OCI-LY7 (cell line): ENCODE measurements at regions not wholly inside any gene's neighbourhood (a gene's known extent, or its start where the extent isn't known, plus 50 kb on each side); places are given as distances from the start of the nearest gene placed in this dataset.

Source experiments
- BruUV-seq: library from RNA; stranded (reverse); fragments of 400-500 nt; replicated peaks from 2 replicates; lab custom pipeline; 2021; lab: Mats Ljungman, UMichigan
- CTCF ChIA-PET: fragments of 300-600 bp; sonication (Branson Sonifier 250); formaldehyde crosslinking; loops from one replicate; lab custom pipeline; 2022; ENCODE audit warnings: antibody characterized with exemption; ENCODE audit not compliant: unreplicated experiment; lab: Charles Lee
- POLR2A ChIA-PET: fragments of 300-600 bp; sonication (Branson Sonifier 250); formaldehyde crosslinking; loops from one replicate; lab custom pipeline; 2022; ENCODE audit warnings: antibody characterized with exemption; lab: Charles Lee
- DNase-seq: peaks from one replicate; pipeline ENCODE4 v3.0.0-alpha.2; 2015; ENCODE audit warnings: low spot score
- H2AFZ ChIP-seq: fragments of 200-600 bp; sonication (generic), shearing (Covaris generic); 2 replicates; pipeline ENCODE4 v1.6.1; 2014; ENCODE audit warnings: mild to moderate bottlenecking, antibody characterized with exemption, low read length, moderate library complexity
- H3K27ac ChIP-seq: fragments of 200-600 bp; sonication (generic); 2 replicates; pipeline ENCODE4 v1.5.1; 2014; ENCODE audit warnings: mixed run types, low read depth, mild to moderate bottlenecking, moderate library complexity, low read length, inconsistent platforms; ENCODE audit not compliant: poor library complexity, severe bottlenecking
- H3K36me3 ChIP-seq: fragments of 200-600 bp; sonication (generic); 2 replicates; pipeline ENCODE4 v1.6.1; 2014; ENCODE audit warnings: mild to moderate bottlenecking, antibody characterized with exemption, low read length, moderate library complexity, mixed read lengths; ENCODE audit not compliant: insufficient read depth
- H3K4me1 ChIP-seq: fragments of 200-600 bp; sonication (generic); 2 replicates; pipeline ENCODE4 v1.5.1; 2014; ENCODE audit warnings: mild to moderate bottlenecking, low read length; ENCODE audit not compliant: insufficient read depth, poor library complexity, severe bottlenecking
- H3K4me2 ChIP-seq: fragments of 200-600 bp; sonication (generic); 2 replicates; pipeline ENCODE4 v1.6.1; 2014; ENCODE audit warnings: mild to moderate bottlenecking, low read length
- H3K4me3 ChIP-seq: fragments of 200-600 bp; sonication (generic); 2 replicates; pipeline ENCODE4 v1.5.1; 2014; ENCODE audit warnings: mild to moderate bottlenecking, low read depth, low read length; ENCODE audit not compliant: poor library complexity, severe bottlenecking
- H3K79me2 ChIP-seq: fragments of 200-600 bp; sonication (generic); 2 replicates; pipeline ENCODE4 v1.6.1; 2016; ENCODE audit warnings: low read depth, mild to moderate bottlenecking, low read length, moderate library complexity, mixed read lengths; ENCODE audit not compliant: insufficient read depth
- H3K9me2 ChIP-seq: fragments of 200-600 bp; sonication (generic); 2 replicates; pipeline ENCODE4 v1.6.1; 2016; ENCODE audit warnings: mild to moderate bottlenecking, low read length, mixed read lengths; ENCODE audit not compliant: insufficient read depth
- H3K9me3 ChIP-seq: fragments of 200-600 bp; sonication (generic); 2 replicates; pipeline ENCODE4 v1.6.1; 2014; ENCODE audit warnings: mild to moderate bottlenecking, mixed run types, low read length, mixed read lengths
- H4K20me1 ChIP-seq: fragments of 200-600 bp; sonication (generic); 2 replicates; pipeline ENCODE4 v1.6.1; 2014; ENCODE audit warnings: mild to moderate bottlenecking, antibody characterized with exemption, low read length, moderate library complexity, mixed read lengths; ENCODE audit not compliant: insufficient read depth
- EZH2phosphoT487 ChIP-seq: fragments of 200-600 bp; sonication (generic); IDR thresholded peaks from 2 replicates; pipeline ENCODE4 v1.6.1; 2018; ENCODE audit warnings: low read depth, borderline replicate concordance, mild to moderate bottlenecking, mixed run types, antibody characterized with exemption, low read length, moderate library complexity, mixed read lengths
- intact Hi-C: fragments of 100-400 bp; cut with micrococcal nuclease; formaldehyde crosslinking; loops from one replicate; pipeline ENCODE4 v1.10.0; 2022; ENCODE audit not compliant: unreplicated experiment
- TF ChIP-seq, protein P1 (sequence below): fragments of 200-600 bp; sonication (generic); conservative IDR thresholded peaks from 2 replicates; pipeline ENCODE4 v1.5.1; 2014; ENCODE audit warnings: mild to moderate bottlenecking, antibody characterized with exemption, low read length, moderate library complexity, mixed read lengths

- BruUV-seq, result no TSS peak
- Histone ChIP-seq H3K79me2 (no peaks in the 10 kb centered on the region), H3K4me3 (no peak overlapping the region), H3K27ac (no peak overlapping the region), H3K4me1 (no peaks in the 10 kb centered on the region), H3K9me3 (no peaks in the 10 kb centered on the region), H2AFZ (no peak overlapping the region), H3K9me2 (no peaks in the 10 kb centered on the region), H3K4me2 (no peak overlapping the region), H3K36me3 (no peaks in the 10 kb centered on the region), H4K20me1 (no peaks in the 10 kb centered on the region)
- DNase-seq, result no peak
- intact Hi-C loops, result no loop called here
- CTCF ChIA-PET, result no interaction called here
- POLR2A ChIA-PET, result no interaction called here
- no peak for TF ChIP-seq EZH2phosphoT487
- TF ChIP-seq, protein P1, sequence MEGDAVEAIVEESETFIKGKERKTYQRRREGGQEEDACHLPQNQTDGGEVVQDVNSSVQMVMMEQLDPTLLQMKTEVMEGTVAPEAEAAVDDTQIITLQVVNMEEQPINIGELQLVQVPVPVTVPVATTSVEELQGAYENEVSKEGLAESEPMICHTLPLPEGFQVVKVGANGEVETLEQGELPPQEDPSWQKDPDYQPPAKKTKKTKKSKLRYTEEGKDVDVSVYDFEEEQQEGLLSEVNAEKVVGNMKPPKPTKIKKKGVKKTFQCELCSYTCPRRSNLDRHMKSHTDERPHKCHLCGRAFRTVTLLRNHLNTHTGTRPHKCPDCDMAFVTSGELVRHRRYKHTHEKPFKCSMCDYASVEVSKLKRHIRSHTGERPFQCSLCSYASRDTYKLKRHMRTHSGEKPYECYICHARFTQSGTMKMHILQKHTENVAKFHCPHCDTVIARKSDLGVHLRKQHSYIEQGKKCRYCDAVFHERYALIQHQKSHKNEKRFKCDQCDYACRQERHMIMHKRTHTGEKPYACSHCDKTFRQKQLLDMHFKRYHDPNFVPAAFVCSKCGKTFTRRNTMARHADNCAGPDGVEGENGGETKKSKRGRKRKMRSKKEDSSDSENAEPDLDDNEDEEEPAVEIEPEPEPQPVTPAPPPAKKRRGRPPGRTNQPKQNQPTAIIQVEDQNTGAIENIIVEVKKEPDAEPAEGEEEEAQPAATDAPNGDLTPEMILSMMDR, result no peak
Measured at GRCh38 chr16:60261425-60261824, 1527.3 kb upstream of the GOT2 start.

DNA sequence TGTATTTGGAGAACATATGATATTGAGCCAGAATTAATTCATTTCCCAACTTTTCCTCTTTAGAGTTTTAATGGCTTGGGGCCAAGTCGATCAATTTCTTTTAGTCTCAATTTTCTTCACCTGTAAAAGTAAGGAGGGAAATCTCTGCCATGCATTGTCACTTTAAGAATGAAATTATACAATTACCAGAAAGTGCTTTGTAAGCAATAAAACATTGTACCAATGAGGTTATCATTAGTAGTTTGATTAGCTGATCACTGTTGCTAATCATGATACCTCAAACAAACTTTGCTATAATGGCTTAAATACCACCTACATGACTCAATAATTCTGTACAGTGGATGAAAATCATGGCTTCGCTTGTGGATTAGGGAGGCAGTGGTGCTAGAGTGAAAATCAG, 1525.8 kb upstream of the GOT2 start:
- intact Hi-C loops, result no loop called here
- Histone ChIP-seq H3K4me2 (no peak overlapping the region), H4K20me1 (no peaks in the 10 kb centered on the region), H3K4me3 (no peak overlapping the region), H3K36me3 (no peaks in the 10 kb centered on the region), H3K79me2 (no peaks in the 10 kb centered on the region), H3K9me3 (no peaks in the 10 kb centered on the region), H3K4me1 (no peaks in the 10 kb centered on the region), H3K9me2 (no peaks in the 10 kb centered on the region), H3K27ac (no peak overlapping the region), H2AFZ (no peak overlapping the region)
- TF ChIP-seq EZH2phosphoT487, result no peak
- TF ChIP-seq, protein P1, result no peak
- no TSS peak for BruUV-seq
- ChIA-PET CTCF (no interaction called here), POLR2A (no interaction called here)
- DNase-seq, result no peak

GRCh38 chr16:60246086-60246485, 1512.0 kb upstream of the GOT2 start:
- TF ChIP-seq, protein P1, result no peak
- no peak for TF ChIP-seq EZH2phosphoT487
- no peaks in the 10 kb centered on the region for H4K20me1 ChIP-seq
- no peaks in the 10 kb centered on the region for H3K9me3 ChIP-seq
- H2AFZ ChIP-seq, result no peak overlapping the region
- no peak overlapping the region for H3K27ac ChIP-seq
- H3K79me2 ChIP-seq, result no peaks in the 10 kb centered on the region
- no peaks in the 10 kb centered on the region for H3K9me2 ChIP-seq
- POLR2A ChIA-PET, result no interaction called here
- H3K4me2 ChIP-seq, result no peak overlapping the region
- H3K36me3 ChIP-seq, result no peaks in the 10 kb centered on the region
- DNase-seq, result no peak
- no TSS peak for BruUV-seq
- H3K4me1 ChIP-seq, result no peaks in the 10 kb centered on the region
- CTCF ChIA-PET, result no interaction called here
- intact Hi-C loops, result no loop called here
- no peak overlapping the region for H3K4me3 ChIP-seq
